GM10248 (cell line): ENCODE measurements at regions not wholly inside any gene's neighbourhood (a gene's known extent, or its start where the extent isn't known, plus 50 kb on each side); places are given as distances from the start of the nearest gene placed in this dataset.

Experiments used
- CTCF ChIA-PET: fragments of 300-600 bp; sonication (Branson Sonifier 250); formaldehyde crosslinking; extraction: SDS; loops from one replicate; lab custom pipeline; 2021; ENCODE audit warnings: antibody characterized with exemption; lab: Yijun Ruan, JAX
- POLR2A ChIA-PET: fragments of 350-650 bp; sonication (Branson Sonifier 250); formaldehyde crosslinking; extraction: SDS; loops from one replicate; lab custom pipeline; 2020; ENCODE audit warnings: antibody characterized with exemption; lab: Yijun Ruan, JAX
- DNase-seq: peaks from one replicate; pipeline ENCODE4 v3.0.0; 2012; ENCODE audit errors: extremely low spot score
- CTCF ChIP-seq: IDR thresholded peaks from 2 replicates; pipeline ENCODE4 v1.5.1; 2012; ENCODE audit warnings: mild to moderate bottlenecking, low read depth; ENCODE audit errors: extremely low read depth, missing control alignments, control extremely low read depth

GRCh38 chr1:170306513-170306910 is 160.8 kb downstream of the NTMT2 start:
- no peak for TF ChIP-seq CTCF
- ChIA-PET POLR2A (no interaction called here), CTCF (interaction anchor here (1.1 to 1.5 kb wide), 2 partner anchors 8 to 12 kb away, joined by 3 read pairs; no protein-coding TSS in a partner anchor)
- no peak for DNase-seq

- POLR2A ChIA-PET: no interaction called here
- CTCF ChIA-PET: no interaction called here
- DNase-seq: no peak
- no peak for TF ChIP-seq CTCF
These were observed 161.2 kb downstream of the NTMT2 start for GRCh38 chr1:170306948-170307347.

- CTCF ChIA-PET: interaction anchor here (0.9 kb wide), 1 partner anchor 10 kb away, joined by 3 read pairs; no protein-coding TSS in a partner anchor
- DNase-seq: no peak
- TF ChIP-seq CTCF: no peak
- POLR2A ChIA-PET: no interaction called here
These were observed 161.7 kb downstream of the NTMT2 start for GRCh38 chr1:170307426-170307825.

GRCh38 chr1:170309389-170310013 is 163.7 kb downstream of the NTMT2 start:
- POLR2A ChIA-PET: no interaction called here
- no peak for DNase-seq
- TF ChIP-seq CTCF: no peak
- CTCF ChIA-PET: interaction anchor here (2.2 kb wide), 1 partner anchor 13 kb away, joined by 4 read pairs; no protein-coding TSS in a partner anchor

GRCh38 chr1:170310014-170310405 is 164.3 kb downstream of the NTMT2 start:
- no peak for TF ChIP-seq CTCF
- POLR2A ChIA-PET: no interaction called here
- CTCF ChIA-PET: interaction anchor here (2.2 kb wide), 1 partner anchor 12 kb away, joined by 4 read pairs; no protein-coding TSS in a partner anchor
- DNase-seq: no peak

- no peak for TF ChIP-seq CTCF
- DNase-seq: no peak
- ChIA-PET POLR2A (no interaction called here), CTCF (interaction anchor here (2.2 kb wide), 1 partner anchor 11 kb away, joined by 4 read pairs; no protein-coding TSS in a partner anchor)
These were observed 165.2 kb downstream of the NTMT2 start for GRCh38 chr1:170310951-170311350.
